OCI-LY7 (cell line): ENCODE measurements at regions not wholly inside any gene's neighbourhood (a gene's known extent, or its start where the extent isn't known, plus 50 kb on each side); places are given as distances from the start of the nearest gene placed in this dataset.

Source experiments
- BruUV-seq: library from RNA; stranded (reverse); fragments of 400-500 nt; replicated peaks from 2 replicates; lab custom pipeline; 2021; lab: Mats Ljungman, UMichigan
- CTCF ChIA-PET: fragments of 300-600 bp; sonication (Branson Sonifier 250); formaldehyde crosslinking; loops from one replicate; lab custom pipeline; 2022; ENCODE audit warnings: antibody characterized with exemption; ENCODE audit not compliant: unreplicated experiment; lab: Charles Lee
- POLR2A ChIA-PET: fragments of 300-600 bp; sonication (Branson Sonifier 250); formaldehyde crosslinking; loops from one replicate; lab custom pipeline; 2022; ENCODE audit warnings: antibody characterized with exemption; lab: Charles Lee
- DNase-seq: peaks from one replicate; pipeline ENCODE4 v3.0.0-alpha.2; 2015; ENCODE audit warnings: low spot score
- H2AFZ ChIP-seq: fragments of 200-600 bp; sonication (generic), shearing (Covaris generic); 2 replicates; pipeline ENCODE4 v1.6.1; 2014; ENCODE audit warnings: mild to moderate bottlenecking, antibody characterized with exemption, low read length, moderate library complexity
- H3K27ac ChIP-seq: fragments of 200-600 bp; sonication (generic); 2 replicates; pipeline ENCODE4 v1.5.1; 2014; ENCODE audit warnings: mixed run types, low read depth, mild to moderate bottlenecking, moderate library complexity, low read length, inconsistent platforms; ENCODE audit not compliant: poor library complexity, severe bottlenecking
- H3K36me3 ChIP-seq: fragments of 200-600 bp; sonication (generic); 2 replicates; pipeline ENCODE4 v1.6.1; 2014; ENCODE audit warnings: mild to moderate bottlenecking, antibody characterized with exemption, low read length, moderate library complexity, mixed read lengths; ENCODE audit not compliant: insufficient read depth
- H3K4me1 ChIP-seq: fragments of 200-600 bp; sonication (generic); 2 replicates; pipeline ENCODE4 v1.5.1; 2014; ENCODE audit warnings: mild to moderate bottlenecking, low read length; ENCODE audit not compliant: insufficient read depth, poor library complexity, severe bottlenecking
- H3K4me2 ChIP-seq: fragments of 200-600 bp; sonication (generic); 2 replicates; pipeline ENCODE4 v1.6.1; 2014; ENCODE audit warnings: mild to moderate bottlenecking, low read length
- H3K4me3 ChIP-seq: fragments of 200-600 bp; sonication (generic); 2 replicates; pipeline ENCODE4 v1.5.1; 2014; ENCODE audit warnings: mild to moderate bottlenecking, low read depth, low read length; ENCODE audit not compliant: poor library complexity, severe bottlenecking
- H3K79me2 ChIP-seq: fragments of 200-600 bp; sonication (generic); 2 replicates; pipeline ENCODE4 v1.6.1; 2016; ENCODE audit warnings: low read depth, mild to moderate bottlenecking, low read length, moderate library complexity, mixed read lengths; ENCODE audit not compliant: insufficient read depth
- H3K9me2 ChIP-seq: fragments of 200-600 bp; sonication (generic); 2 replicates; pipeline ENCODE4 v1.6.1; 2016; ENCODE audit warnings: mild to moderate bottlenecking, low read length, mixed read lengths; ENCODE audit not compliant: insufficient read depth
- H3K9me3 ChIP-seq: fragments of 200-600 bp; sonication (generic); 2 replicates; pipeline ENCODE4 v1.6.1; 2014; ENCODE audit warnings: mild to moderate bottlenecking, mixed run types, low read length, mixed read lengths
- H4K20me1 ChIP-seq: fragments of 200-600 bp; sonication (generic); 2 replicates; pipeline ENCODE4 v1.6.1; 2014; ENCODE audit warnings: mild to moderate bottlenecking, antibody characterized with exemption, low read length, moderate library complexity, mixed read lengths; ENCODE audit not compliant: insufficient read depth
- CTCF ChIP-seq: fragments of 200-600 bp; sonication (generic); conservative IDR thresholded peaks from 2 replicates; pipeline ENCODE4 v1.5.1; 2014; ENCODE audit warnings: mild to moderate bottlenecking, antibody characterized with exemption, low read length, moderate library complexity, mixed read lengths
- EZH2phosphoT487 ChIP-seq: fragments of 200-600 bp; sonication (generic); IDR thresholded peaks from 2 replicates; pipeline ENCODE4 v1.6.1; 2018; ENCODE audit warnings: low read depth, borderline replicate concordance, mild to moderate bottlenecking, mixed run types, antibody characterized with exemption, low read length, moderate library complexity, mixed read lengths
- intact Hi-C: fragments of 100-400 bp; cut with micrococcal nuclease; formaldehyde crosslinking; loops from one replicate; pipeline ENCODE4 v1.10.0; 2022; ENCODE audit not compliant: unreplicated experiment

DNA sequence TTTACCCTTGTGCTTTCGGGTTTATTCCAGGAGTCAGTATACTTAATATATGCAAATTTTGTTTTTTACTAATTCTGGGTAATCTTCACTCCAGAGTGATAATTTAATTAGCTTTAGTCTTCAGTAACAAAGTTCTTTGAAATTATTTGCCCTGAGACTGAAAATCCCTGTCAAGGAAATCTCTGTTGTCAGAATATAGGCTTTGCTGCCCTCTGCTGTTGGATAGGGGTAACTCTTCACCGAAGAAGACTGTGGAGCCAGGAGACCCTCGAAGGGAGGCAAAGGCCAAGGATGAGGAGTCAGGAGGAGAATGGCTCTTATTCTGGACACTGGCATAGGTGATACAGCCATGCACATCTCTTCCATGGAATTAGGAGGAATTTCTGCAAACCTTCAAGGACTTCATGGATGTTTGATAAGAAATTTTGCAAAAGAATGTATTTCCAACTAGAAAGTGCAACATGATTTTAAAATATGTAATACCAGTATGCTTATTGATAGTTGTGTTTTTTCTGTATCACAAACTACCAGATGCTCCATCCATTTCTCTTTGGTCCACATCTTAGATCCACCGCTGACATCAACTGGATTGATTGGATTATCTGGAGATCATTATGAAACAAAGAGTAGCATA is 182.3 kb downstream of the RDH14 start:
- H3K27ac ChIP-seq: no peak overlapping the region
- no peaks in the 10 kb centered on the region for H4K20me1 ChIP-seq
- H3K4me1 ChIP-seq: no peaks in the 10 kb centered on the region
- BruUV-seq: no TSS peak
- no peaks in the 10 kb centered on the region for H3K79me2 ChIP-seq
- POLR2A ChIA-PET: no interaction called here
- H2AFZ ChIP-seq: no peak overlapping the region
- TF ChIP-seq CTCF: peak; percentile 94
- no peak for TF ChIP-seq EZH2phosphoT487
- peak; percentile 52 for DNase-seq
- H3K4me3 ChIP-seq: no peak overlapping the region
- no peaks in the 10 kb centered on the region for H3K36me3 ChIP-seq
- no peaks in the 10 kb centered on the region for H3K9me3 ChIP-seq
- H3K9me2 ChIP-seq: no peaks in the 10 kb centered on the region
- no peak overlapping the region for H3K4me2 ChIP-seq
- intact Hi-C loops: loop anchor here (2.0 to 10.0 kb wide), 2 partner anchors 525 to 903 kb away; no protein-coding TSS in a partner anchor
- CTCF ChIA-PET: interaction anchor here (0.6 kb wide), 1 partner anchor 1435 kb away, joined by 4 read pairs; no protein-coding TSS in a partner anchor

DNA sequence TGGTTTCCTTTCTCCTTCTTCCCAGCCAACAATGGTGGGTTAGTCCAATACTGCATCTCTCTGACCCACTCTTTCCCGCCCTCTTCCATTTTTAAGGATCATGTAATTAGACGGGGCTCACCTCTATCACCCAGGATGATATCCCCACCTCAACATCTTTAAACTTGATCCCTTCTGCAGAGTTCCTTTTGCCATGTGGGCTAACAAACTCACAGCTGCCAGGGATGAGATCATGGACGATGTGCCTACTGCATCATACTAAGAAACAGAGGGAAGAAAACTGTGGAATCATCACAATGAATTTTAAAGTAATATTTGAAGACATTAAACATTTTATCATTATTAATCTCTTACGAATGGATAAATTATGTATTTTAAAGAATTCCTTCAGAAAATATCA is 183.5 kb downstream of the RDH14 start:
- no peak for DNase-seq
- intact Hi-C loops: loop anchor here (10.0 kb wide), 1 partner anchor 902 kb away; no protein-coding TSS in a partner anchor
- Histone ChIP-seq H3K9me2 (no peaks in the 10 kb centered on the region), H3K4me1 (no peaks in the 10 kb centered on the region), H3K79me2 (no peaks in the 10 kb centered on the region), H3K36me3 (no peaks in the 10 kb centered on the region), H3K4me2 (no peak overlapping the region), H3K4me3 (no peak overlapping the region), H2AFZ (no peak overlapping the region), H3K27ac (no peak overlapping the region), H3K9me3 (no peaks in the 10 kb centered on the region), H4K20me1 (no peaks in the 10 kb centered on the region)
- no TSS peak for BruUV-seq
- CTCF ChIA-PET: no interaction called here
- TF ChIP-seq EZH2phosphoT487 (no peak), CTCF (no peak)
- POLR2A ChIA-PET: no interaction called here

- Histone ChIP-seq H3K4me3 (no peak overlapping the region), H3K27ac (no peak overlapping the region), H3K79me2 (no peaks in the 10 kb centered on the region), H3K9me3 (no peaks in the 10 kb centered on the region), H2AFZ (no peak overlapping the region), H3K9me2 (no peaks in the 10 kb centered on the region), H3K4me2 (no peak overlapping the region), H4K20me1 (no peaks in the 10 kb centered on the region), H3K4me1 (no peaks in the 10 kb centered on the region), H3K36me3 (no peaks in the 10 kb centered on the region)
- no peak for DNase-seq
- CTCF ChIA-PET: no interaction called here
- intact Hi-C loops: loop anchor here (10.0 kb wide), 1 partner anchor 899 kb away; no protein-coding TSS in a partner anchor
- no TSS peak for BruUV-seq
- POLR2A ChIA-PET: interaction anchor here (1.5 kb wide), 1 partner anchor 14 kb away, joined by 5 read pairs; no protein-coding TSS in a partner anchor
- no peak for TF ChIP-seq CTCF
- TF ChIP-seq EZH2phosphoT487: no peak
Measured at GRCh38 chr2:18373664-18374063, 186.8 kb downstream of the RDH14 start.
